GM21390 (cell line): ENCODE measurements at regions not wholly inside any gene's neighbourhood (a gene's known extent, or its start where the extent isn't known, plus 50 kb on each side); places are given as distances from the start of the nearest gene placed in this dataset.
"Not testable (repeated sequence)": the region's sequence is repeated elsewhere in the genome, so short reads cannot be mapped to it uniquely, and the experiment has no call there.

Experiments
- ATAC-seq: cut with Tn5 transposase; IDR thresholded peaks from one replicate; pipeline ENCODE4 v1.9.1; 2021; ENCODE audit not compliant: unreplicated experiment

DNA sequence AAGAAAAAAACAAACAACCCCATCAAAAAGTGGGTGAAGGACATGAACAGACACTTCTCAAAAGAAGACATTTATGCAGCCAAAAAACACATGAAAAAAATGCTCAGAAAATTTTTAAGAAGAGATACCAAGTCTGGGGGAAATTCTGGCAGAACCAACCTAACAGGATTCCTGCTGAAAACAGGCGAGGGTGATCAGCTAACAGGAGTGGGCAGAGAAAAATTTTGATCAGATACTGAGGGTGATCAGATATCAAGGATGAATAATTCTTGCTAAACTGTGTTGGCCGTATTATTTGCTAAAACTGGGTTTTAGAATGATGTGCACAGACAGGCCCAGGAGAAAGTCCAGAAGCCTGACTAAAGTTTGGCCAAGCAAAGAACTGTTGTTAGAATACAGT lies 557.3 kb downstream of the CD109 start:
- no peak for ATAC-seq

DNA sequence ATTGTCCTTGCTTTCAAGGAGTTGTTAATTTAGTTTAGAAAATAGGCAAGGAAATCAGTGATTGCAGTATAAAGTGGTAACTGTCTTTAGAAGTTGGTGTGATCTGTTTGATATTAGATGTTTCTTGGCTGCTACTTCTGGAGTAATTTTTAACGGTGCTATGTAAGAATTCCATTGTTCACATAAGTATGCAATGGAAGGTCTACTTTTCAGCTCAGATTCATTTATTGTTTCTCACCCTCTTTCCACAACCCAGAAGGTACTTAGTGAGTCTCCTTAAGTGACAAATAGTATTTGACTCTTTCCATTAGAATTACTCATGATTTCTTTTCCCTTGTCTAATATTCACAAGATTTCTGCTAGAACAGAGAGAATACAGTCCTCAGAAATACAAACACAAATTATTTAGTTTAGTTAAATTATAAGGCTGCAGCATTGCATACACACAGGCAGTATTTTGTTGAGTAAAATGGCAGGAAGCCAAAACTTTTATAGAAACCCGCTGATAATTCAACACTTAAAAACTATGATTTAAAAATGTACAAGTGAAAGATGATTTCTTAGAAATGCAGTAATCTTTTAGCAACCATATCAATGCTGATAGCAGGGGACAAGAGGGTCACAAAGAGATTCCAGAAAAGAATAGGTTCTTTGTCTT lies 554.3 kb downstream of the CD109 start:
- no peak for ATAC-seq

DNA sequence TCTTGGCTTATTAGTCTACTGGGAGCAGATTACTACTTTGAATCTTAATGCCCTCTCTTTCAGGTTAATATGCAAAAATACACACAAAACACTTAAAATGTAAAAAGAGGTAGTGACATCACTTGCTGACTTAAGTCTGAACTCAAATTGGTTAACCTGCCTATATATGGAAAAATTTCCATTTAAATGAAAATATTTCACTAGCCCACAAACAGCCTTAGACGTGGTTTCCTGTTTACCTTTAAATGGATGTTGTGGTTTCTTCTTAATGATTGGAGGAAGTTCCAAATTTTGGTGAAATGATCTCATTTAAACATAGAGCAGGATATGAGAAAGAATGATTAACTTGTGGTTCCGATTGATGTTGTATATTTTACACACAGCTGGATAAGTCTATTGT lies 553.7 kb downstream of the CD109 start:
- ATAC-seq, result no peak

DNA sequence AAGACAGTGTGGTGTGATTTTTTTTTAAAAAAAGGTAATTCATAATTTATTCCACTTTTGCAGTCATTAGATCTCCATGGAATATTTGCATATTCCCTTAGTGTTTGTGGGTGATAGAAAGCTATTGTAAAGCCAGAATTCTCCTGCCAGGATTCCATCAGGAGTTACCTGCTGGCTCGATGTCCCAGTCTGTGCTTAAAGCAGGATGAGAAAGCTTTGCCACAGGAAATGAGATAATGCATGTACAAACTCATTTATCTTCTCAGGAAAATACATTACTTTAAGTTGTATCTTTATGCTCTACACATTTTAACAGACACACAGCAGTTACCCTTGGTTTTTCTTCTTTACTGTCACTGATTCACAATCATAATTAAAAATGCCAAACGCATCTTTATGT lies 553.0 kb downstream of the CD109 start:
- no peak for ATAC-seq

DNA sequence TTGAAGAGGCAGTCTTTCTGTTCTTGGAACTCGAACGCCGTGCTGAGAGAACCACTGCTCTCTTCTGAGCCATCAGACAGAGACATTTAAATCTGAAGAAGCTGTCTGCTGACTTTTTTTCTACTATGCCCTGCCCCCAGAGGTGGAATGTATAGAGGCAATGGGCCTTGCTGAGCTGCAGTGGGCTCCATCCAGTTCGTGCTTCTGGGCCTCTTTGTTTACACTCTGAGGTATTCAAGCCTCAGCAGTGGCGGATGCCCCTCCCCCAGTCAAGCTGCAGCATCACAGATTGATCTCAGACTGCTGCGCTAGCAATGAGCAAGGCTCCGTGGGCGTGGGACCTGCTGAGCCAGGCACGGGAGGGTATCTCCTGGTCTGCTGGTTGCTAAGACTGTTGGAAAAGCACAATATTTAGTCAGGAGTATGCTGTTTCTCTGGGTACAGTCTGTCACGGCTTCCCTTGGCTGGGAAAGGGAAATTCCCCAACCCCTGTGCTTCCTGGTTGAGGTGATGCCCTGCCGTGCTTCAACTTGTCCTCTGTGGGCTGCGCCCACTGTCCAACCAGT lies 526.8 kb downstream of the CD109 start:
- no peak for ATAC-seq

DNA sequence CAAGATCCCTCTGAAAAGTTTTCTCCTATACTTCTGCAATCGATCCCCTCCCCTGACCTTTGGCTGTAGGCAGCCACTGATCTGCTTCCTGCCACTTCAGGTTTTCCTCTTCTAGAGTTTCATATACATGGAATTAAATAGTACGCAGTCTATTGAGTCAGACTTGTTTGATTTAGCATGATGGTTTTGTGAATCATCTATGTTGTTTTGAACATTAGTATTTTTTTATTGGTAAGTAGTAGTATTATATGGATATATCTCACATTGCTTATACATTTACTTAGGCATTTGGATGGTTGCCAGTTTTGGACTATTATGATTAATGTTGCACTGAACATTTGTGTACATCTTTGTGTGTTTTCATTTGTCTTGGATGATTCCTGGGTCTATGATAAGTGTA lies 518.0 kb downstream of the CD109 start:
- ATAC-seq, result no peak

DNA sequence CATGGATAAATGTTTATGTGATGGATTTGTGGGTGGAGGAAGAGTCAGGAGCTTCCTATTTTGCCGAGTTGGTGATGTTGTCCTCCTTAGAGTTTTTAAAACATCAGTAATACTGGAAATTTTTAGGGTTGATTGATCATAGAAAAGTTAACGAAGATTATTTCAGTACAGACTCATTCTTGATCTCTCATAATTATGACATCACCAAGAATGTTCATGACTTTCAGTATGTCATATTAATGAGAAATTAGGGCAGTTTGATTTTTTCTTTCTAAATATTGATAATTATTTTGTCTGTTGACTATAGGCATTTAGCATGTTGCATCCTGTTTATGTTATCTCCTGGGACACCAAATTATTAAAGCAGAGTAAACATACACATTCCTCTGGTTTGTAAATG lies 512.2 kb downstream of the CD109 start:
- no peak for ATAC-seq

DNA sequence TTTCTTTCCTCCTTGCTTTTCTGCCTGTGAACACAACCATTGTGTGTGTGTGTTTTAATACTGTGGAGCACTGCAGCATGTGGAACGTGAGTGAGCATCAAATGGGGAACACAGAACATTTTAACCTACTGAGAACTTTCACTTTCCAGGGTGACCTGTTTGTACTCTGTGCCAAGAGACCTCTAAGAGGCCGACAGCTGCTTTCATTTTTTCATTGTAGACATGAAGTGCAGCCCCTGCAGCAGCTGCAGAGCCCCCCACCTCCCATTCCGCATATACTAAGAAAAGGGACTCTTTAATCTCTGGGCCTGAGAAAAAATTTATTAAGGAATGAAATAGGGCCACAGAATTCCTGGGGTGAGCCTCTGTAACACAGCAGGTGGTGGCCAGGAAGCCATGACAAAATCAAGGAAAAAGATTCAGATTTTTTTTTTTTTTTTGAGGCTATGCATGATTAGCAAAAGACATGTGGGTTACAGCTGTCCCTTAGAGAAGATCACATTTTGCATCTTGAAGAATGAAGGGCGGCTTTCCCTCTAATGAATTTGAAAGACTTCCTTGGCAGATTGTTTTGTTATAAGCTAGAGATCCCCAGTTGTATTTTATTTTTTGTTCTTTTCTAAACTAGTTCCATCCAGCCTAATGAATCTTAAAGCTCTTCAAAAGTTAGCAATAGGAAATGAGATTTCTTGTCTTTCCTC lies 503.4 kb downstream of the CD109 start:
- no peak for ATAC-seq

DNA sequence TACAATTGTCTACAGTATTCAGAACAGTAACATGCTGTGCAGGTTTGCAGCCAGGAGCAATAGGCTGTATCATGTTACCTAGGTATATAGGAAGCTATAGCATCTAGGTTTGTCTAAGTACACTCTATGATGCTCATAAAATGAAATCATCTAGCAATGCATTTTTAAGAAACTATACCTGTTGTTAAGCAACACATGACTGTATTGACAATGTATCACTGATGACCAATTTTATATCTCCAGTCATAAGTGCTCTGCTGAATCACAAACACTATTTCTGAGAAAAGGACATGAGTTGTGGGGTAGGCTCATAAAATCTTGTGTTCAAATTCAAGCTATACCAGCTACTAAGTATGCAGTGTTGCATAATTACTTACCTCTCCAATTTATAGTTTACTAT lies 501.3 kb downstream of the CD109 start:
- no peak for ATAC-seq

DNA sequence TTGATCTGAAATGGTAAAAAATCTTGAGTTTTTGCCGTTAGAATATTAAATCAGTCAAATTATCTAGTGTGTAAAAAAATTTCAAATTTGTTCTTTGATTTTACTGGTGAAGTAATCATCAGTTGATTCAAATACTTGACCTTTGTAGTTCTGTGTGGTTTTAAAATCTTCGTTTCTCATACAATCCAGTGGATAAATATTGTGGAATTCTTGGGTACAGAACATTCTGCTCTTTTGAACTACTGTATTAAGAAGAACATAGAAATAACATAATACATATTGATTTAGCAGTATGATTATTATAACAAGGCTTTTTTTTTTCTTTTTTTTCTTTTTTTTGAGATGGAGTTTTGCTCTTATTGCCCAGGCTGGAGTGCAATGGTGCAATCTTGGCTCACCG lies 491.8 kb downstream of the CD109 start:
- no peak for ATAC-seq

DNA sequence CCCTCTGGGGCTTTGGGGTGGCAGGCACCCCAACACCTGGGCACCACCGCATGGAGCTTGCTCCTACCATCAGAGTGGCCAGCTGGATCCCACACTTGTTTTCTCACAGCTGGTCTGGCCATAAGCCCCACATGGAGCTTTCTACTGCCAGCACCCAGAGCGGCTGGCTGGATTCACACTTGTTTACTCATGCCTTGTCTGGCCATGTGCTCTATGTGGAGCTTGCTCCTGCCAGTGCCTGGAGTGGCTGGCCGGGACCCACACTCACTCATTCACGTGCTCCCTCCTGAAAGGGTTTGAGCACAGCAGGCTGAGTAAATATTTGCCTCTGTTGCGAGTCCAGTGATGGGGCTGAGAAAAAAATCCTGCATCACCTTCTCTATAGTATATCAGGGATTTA lies 487.0 kb downstream of the CD109 start:
- no peak for ATAC-seq

DNA sequence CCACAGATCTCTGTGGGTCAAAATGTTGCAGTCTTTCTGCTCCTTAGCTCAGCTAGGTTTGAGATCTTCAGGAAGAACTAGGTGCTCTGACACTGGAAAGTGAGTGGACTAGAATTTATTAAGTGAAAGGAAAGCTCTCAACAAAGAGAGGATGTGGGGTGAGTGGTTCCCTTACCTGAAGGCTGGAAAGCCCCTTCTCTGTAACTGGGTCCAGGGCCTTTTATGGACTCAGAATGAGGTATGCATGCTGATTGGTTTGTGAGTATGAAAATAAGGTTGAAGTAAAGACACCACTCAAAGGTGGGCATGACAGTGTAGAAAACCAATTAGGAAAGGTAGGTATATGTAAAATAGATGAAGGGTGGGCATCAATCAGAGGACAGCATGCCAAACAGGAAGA lies 485.5 kb downstream of the CD109 start:
- ATAC-seq, result no peak

DNA sequence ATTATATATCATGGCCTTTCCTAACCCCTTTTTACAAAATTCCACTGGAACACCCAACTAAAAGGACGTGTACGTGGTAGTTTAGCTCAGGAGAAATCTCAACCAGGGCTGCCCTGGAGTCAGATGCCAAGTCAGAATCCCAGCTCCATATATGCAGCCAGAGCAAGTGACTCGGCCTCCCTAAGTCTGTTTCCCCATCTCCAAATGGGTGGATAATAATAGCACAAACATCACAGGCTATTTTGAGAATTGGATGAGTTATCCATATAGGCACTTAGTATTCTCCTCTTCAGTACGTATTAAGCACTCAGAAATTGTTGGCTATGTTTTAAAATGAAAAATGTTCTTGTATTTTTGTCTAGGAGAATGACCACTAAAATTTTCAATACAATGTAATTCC lies 481.5 kb downstream of the CD109 start:
- no peak for ATAC-seq

DNA sequence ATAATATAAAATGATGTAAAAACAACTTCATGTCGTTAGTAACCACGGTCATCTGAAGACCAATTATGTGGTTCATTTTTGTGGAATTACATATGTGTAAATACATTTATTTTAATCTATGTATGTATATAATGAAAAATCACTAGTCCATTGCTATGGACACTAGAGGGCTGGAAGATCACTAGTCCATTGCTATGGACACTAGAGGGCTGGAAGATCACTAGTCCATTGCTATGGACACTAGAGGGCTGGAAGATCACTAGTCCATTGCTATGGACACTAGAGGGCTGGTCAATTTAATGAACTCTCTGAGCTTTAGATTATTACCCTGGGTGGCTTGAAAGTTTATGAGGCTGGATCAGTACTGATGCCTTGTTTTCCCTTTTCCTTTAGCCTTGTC lies 474.5 kb downstream of the CD109 start:
- not testable (repeated sequence) for ATAC-seq

DNA sequence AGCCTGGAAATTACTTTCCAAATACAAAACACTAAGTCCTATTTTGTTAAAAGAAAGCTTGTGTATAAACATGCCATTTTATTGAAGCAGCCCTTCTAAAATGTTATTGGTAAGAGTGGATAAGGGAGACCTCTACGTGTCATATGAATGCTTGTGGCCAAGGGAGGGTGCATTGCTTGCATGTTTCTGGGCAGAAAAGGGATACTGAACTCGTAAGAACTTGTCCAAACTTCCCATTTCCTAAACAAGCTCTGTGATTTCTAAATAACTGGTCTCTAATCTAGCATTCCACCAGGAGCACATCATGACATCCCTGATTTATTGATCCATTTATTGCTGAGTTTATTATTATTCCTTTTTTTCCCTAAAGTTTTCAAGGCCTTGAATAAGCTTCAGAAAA lies 474.1 kb downstream of the CD109 start:
- ATAC-seq, result no peak

DNA sequence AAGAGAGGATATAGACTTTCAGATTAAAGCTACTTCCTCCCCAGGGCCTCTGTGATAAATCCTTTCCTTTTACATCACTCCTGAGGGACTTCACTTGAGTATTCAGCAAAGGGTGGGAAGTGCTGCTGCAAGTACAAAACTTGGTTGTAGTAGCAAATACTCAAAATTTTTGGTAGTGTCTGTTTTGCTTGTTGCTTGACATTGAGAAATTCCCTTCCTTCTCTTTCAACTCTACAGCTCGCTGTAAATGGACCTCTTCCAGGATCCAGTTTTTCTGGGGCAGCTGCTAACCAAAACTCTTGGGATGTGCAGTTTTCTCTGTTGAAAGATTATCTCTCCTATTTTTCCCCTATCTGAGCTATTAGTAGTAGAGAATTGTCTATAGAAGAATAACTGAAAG lies 472.0 kb downstream of the CD109 start:
- no peak for ATAC-seq

DNA sequence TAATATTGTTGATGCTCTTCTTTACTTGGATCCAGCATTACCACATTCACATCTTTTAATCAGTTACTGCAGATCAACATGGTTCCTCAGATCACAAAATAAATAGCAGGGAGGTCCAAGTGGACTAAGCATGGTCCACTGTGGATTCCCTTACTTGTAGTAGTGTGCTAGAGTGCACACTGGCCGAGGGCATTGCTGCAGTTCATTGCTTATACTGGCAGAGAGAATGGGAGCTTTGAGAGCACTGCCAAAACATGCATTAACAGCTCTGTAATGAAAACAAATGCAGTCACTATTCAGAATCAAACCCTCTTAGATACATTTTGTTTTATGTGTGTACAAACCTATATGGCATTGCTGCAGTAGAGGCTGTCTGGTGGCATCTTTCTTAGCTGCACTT lies 471.5 kb downstream of the CD109 start:
- ATAC-seq, result no peak

DNA sequence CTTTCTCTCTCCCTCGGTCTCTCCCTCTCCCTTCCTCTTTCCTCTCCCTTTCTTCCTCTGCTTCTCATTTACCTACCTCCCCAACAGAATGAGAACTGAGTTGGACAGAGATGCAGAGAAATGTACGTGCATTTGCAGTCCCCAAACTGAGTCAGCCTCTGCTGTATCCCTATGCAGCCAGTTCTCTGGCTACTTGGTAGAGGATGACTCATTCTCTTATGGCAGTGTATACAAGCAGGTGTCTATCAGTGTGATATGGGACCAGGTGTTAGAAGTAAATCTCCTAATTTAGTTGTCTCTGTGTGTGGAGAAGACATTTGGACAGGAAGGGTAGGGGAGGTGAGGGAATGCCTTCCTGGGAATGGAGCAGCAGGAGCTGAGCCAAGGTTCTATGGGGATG lies 470.8 kb downstream of the CD109 start:
- no peak for ATAC-seq

DNA sequence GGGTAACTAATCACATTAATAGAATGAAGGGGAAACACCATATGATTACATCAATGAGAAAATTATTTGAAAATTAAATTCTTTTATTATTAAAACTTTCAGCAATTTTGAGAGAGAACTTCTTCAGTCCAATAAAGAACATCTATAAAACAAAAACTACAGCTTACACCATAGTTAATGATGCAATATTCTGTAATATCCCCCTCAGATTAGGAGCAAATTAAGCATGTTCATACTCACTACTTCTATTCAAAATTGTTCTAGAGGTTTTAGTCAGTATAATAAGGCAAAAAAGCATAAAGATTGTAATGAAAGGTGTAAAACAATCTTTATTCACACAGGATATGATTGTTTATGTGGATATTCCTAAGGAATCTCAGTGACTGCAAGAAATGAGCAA lies 465.4 kb downstream of the CD109 start:
- no peak for ATAC-seq

DNA sequence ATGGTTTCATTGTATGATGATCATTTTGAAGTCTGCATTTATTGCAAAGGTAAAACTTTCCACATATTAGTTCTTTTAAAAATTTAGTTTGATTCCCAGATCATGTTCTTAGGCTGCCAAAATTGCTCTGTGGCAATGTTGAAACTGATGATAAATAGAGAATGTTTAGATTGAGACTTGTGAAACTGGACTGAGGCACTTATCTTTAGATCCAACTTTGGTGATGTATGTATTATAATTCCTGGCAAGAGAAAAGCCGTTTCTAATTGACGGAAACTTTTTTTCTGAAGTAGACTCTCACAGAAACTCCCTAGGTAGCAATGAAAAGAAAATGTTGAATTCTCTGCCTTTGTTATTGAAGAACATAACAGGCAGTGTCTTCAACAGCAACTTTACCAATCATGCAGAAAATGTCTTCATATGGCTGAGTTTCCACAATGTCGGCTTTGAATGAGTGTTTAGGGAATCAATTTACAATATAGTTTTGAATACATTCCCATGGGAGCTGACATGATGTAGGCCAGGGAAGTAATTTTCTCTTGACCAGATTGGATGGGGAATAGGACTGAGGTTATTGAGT lies 456.2 kb downstream of the CD109 start:
- ATAC-seq, result no peak

DNA sequence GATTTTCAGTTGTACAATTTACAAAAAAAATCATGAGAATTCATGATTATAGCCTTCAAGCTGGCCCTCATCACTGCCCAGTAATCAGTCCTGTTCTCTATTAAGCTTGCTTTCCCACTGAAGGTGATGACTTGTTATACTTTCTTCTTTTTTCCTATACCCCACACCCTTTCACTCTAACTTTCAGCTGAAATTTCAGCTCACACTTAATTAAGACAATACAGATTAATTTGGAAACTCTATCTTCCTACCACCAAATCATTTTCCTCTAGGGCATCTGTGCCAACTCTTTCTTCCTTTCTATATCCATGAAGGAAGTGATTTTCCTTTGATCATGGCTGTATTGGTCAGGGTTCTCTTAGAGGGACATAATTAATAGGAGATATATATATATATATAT lies 449.9 kb downstream of the CD109 start:
- ATAC-seq, result no peak

DNA sequence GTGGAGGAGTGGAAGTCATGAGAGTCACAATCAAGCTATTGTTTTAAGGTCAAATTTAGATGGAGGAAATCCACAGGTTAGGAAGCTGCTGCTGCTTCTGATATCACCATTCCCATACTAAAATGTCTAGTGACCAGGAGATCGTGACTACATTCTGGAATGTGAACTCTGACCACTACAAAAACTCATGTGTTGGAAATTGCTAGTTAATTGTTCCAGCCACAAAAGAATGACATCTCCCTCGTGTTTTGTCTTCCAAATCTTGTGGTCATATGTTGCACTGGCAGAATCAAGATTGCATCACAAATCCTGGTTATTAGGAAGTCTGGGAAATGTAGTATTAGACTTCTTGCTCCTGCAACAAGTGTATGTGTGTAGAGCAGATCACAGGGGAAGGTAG lies 441.9 kb downstream of the CD109 start:
- no peak for ATAC-seq
